T-cell (primary cell): ENCODE measurements at regions not wholly inside any gene's neighbourhood (a gene's known extent, or its start where the extent isn't known, plus 50 kb on each side); places are given as distances from the start of the nearest gene placed in this dataset.

ENCODE experiments used
- ATAC-seq, 4 experiments: fragments of 200-7000 bp in 3 of 4; fragments of 150-1000 bp in 1 of 4; cut with Tn5 transposase; replicated peaks in 1 of 4; 1 replicate in 3 of 4; 2 replicates in 1 of 4; pipeline ENCODE4 v1.10.0; 2021; ENCODE audit warnings: moderate library complexity in 3 of 4, mild to moderate bottlenecking in 2 of 4, moderate number of reproducible peaks in 1 of 4
- CTCF ChIA-PET, 2 donors: fragments of 300-600 bp; sonication (Branson Sonifier 250); formaldehyde crosslinking; loops; one replicate each; lab custom pipeline; 2022; ENCODE audit warnings: antibody characterized with exemption in 2 of 2; lab: Charles Lee
- POLR2A ChIA-PET, 2 donors: fragments of 300-600 bp; sonication (Branson Sonifier 250); formaldehyde crosslinking; loops; one replicate each; lab custom pipeline; 2022; ENCODE audit warnings: antibody characterized with exemption in 2 of 2; lab: Charles Lee
- DNase-seq, 35 experiments: peaks; one replicate each; pipeline versions ENCODE4 v3.0.0 to v3.0.0-alpha.2; 2013 to 2023
- H3K27ac ChIP-seq: one replicate; pipeline ENCODE4 v1.5.1; 2013; ENCODE audit warnings: low read length
- H3K27me3 ChIP-seq, 2 experiments: replicated peaks in 1 of 2; 1 replicate in 1 of 2; 2 replicates in 1 of 2; pipeline versions ENCODE4 v1.6.1 to v1.7.0; 2013; ENCODE audit warnings: low read length in 1 of 2, mixed read lengths in 1 of 2; ENCODE audit not compliant: control insufficient read depth in 2 of 2, insufficient read depth in 2 of 2; ENCODE audit errors: extremely low read depth in 1 of 2
- H3K36me3 ChIP-seq, 2 donors: 1 replicate in 1 of 2; 2 replicates in 1 of 2; pipeline versions ENCODE4 v1.6.1 to v1.7.0; 2013; ENCODE audit warnings: low read length in 1 of 2; ENCODE audit not compliant: control insufficient read depth in 2 of 2, insufficient read depth in 1 of 2; ENCODE audit errors: extremely low read depth in 1 of 2
- H3K4me1 ChIP-seq, 2 experiments: 1 replicate in 1 of 2; 2 replicates in 1 of 2; pipeline versions ENCODE4 v1.6.1 to v1.7.0; 2013; ENCODE audit warnings: low read length in 2 of 2, mixed read lengths in 1 of 2; ENCODE audit not compliant: insufficient read depth in 2 of 2, control insufficient read depth in 1 of 2; ENCODE audit errors: extremely low read depth in 1 of 2
- H3K4me3 ChIP-seq, 2 donors: 1 replicate in 1 of 2; 2 replicates in 1 of 2; pipeline versions ENCODE4 v1.5.1 to v1.7.0; 2013; ENCODE audit warnings: mild to moderate bottlenecking in 2 of 2, low read length in 1 of 2, moderate library complexity in 1 of 2; ENCODE audit not compliant: control insufficient read depth in 1 of 2; ENCODE audit errors: extremely low read depth in 1 of 2
- H3K9me3 ChIP-seq: 2 replicates; pipeline ENCODE4 v1.7.0; 2013
- H3K27ac Mint-ChIP-seq, 2 donors: one replicate each; pipeline ENCODE4 v1.8.0; 2020 to 2021; ENCODE audit warnings: mild to moderate bottlenecking in 2 of 2, mixed read lengths in 2 of 2
- H3K27me3 Mint-ChIP-seq, 2 donors: one replicate each; pipeline ENCODE4 v1.8.0; 2021 to 2022; ENCODE audit warnings: mixed read lengths in 2 of 2
- H3K36me3 Mint-ChIP-seq: one replicate; pipeline ENCODE4 v1.8.0; 2021; ENCODE audit warnings: mixed read lengths
- H3K4me1 Mint-ChIP-seq, 3 donors: one replicate each; pipeline ENCODE4 v1.8.0; 2020 to 2022; ENCODE audit warnings: mixed read lengths in 3 of 3, mild to moderate bottlenecking in 1 of 3
- H3K4me3 Mint-ChIP-seq, 3 donors: one replicate each; pipeline ENCODE4 v1.8.0; 2020 to 2022; ENCODE audit warnings: mild to moderate bottlenecking in 3 of 3, mixed read lengths in 3 of 3, moderate library complexity in 3 of 3
- H3K9me3 Mint-ChIP-seq, 3 donors: one replicate each; pipeline ENCODE4 v1.8.0; 2020 to 2022; ENCODE audit warnings: mixed read lengths in 3 of 3
- WGBS: methylation state at CpG from one replicate; pipeline ENCODE4 v1.1.5; 2013; ENCODE audit warnings: missing lambda C conversion rate; ENCODE audit not compliant: insufficient coverage; 5-methylcytosine and 5-hydroxymethylcytosine counted together

DNA sequence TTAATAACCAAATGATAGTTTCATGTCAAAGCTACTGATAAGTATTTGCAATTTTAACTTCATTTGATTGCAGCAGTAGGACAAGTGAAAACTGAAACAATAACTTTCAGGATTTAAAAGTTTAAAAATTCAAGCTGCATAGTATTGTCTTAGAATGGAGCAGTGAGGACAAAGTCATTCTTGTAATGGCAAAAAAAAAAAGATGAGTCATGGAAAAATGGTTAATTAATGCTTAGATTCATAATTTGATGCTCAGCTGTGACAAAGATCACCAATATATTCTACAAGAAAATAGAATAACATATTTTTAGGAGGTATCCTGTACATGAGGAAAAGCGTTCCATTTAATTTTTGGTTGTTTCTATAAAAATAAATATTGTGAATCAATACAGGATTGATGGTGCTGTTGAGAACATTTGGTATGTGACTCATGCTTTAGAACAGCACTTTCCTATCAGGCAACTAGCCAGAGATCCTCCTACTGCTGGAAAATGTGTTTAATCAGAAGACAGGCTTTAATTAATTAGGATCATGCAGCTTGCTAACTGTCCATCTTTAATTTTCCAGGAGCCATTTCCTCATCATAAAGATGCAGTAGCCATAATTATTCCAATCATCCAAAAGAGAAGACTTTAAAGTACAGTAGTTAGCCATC lies 239.0 kb upstream of the MMADHC start:
- H3K4me3 ChIP-seq, result no peak overlapping the region
- DNase-seq, result no peak
- peaks cover 0 to 8% (median 7%) of the 10 kb centered on the region in 3 donors for H3K9me3 Mint-ChIP-seq
- no peak overlapping the region for H3K27ac ChIP-seq
- no peaks in the 10 kb centered on the region for H3K36me3 ChIP-seq
- POLR2A ChIA-PET, result no interaction called here
- H3K9me3 ChIP-seq, result no peaks in the 10 kb centered on the region
- H3K27me3 ChIP-seq, result no peaks in the 10 kb centered on the region
- ATAC-seq, result no peak
- no CpG with 5 or more reads among the region's 1 CpG for WGBS
- H3K4me1 ChIP-seq, result no peaks in the 10 kb centered on the region
- CTCF ChIA-PET, result no interaction called here
- H3K27me3 Mint-ChIP-seq, result no peaks in the 10 kb centered on the region
- H3K36me3 Mint-ChIP-seq, result no peaks in the 10 kb centered on the region
- no peak overlapping the region for H3K27ac Mint-ChIP-seq
- no peaks in the 10 kb centered on the region for H3K4me1 Mint-ChIP-seq
- H3K4me3 Mint-ChIP-seq, result no peak overlapping the region

DNA sequence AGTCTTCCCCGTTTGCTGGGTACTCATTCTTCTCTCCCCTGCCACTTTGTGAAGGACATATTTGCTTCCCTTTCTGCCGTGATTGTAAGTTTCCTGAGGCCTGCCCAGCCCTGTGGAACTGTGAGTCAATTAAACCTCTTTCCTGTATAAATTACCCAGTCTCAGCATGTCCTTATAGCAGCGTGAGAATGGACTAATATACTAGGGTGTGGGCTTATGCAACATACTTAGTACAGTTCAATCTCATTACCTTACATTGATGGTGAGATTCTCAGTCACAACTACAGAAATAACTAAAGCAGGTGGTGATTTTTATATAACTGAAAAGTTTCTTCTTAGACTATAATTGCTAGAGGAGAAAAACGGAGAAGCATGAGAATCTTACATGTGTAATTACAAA lies 237.9 kb upstream of the MMADHC start:
- Histone ChIP-seq H3K4me1 (no peaks in the 10 kb centered on the region), H3K27me3 (no peaks in the 10 kb centered on the region), H3K36me3 (no peaks in the 10 kb centered on the region), H3K4me3 (no peak overlapping the region), H3K9me3 (no peaks in the 10 kb centered on the region), H3K27ac (no peak overlapping the region)
- ATAC-seq, result no peak
- no peak for DNase-seq
- H3K4me3 Mint-ChIP-seq, result no peak overlapping the region
- no CpG with 5 or more reads among the region's 4 CpGs for WGBS
- H3K9me3 Mint-ChIP-seq, result peaks cover 0 to 4% (median 4%) of the 10 kb centered on the region in 3 donors
- ChIA-PET POLR2A (no interaction called here), CTCF (no interaction called here)
- H3K36me3 Mint-ChIP-seq, result no peaks in the 10 kb centered on the region
- H3K27ac Mint-ChIP-seq, result no peak overlapping the region
- no peaks in the 10 kb centered on the region for H3K4me1 Mint-ChIP-seq
- H3K27me3 Mint-ChIP-seq, result no peaks in the 10 kb centered on the region

DNA sequence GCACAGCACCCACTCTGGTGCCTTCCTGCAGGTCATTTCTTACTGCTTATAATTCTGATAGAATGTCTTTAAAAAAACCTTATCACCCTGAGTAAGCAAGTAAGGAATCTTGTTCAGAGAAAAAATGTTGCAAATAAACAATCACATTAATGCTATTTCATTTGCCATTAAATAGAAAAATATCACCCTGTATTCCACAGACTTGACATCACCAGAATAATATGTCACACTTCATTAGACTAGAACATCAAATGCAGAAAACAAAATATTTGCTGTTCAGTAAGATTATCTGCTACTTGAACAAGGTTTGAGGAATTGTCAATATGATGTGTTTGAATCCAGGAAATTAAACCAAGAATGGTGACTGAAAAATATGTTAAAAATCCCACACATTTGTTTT lies 236.6 kb upstream of the MMADHC start:
- H3K4me1 Mint-ChIP-seq, result no peaks in the 10 kb centered on the region
- Histone ChIP-seq H3K27me3 (no peaks in the 10 kb centered on the region), H3K9me3 (no peaks in the 10 kb centered on the region), H3K4me3 (no peak overlapping the region), H3K36me3 (no peaks in the 10 kb centered on the region), H3K4me1 (no peaks in the 10 kb centered on the region), H3K27ac (no peak overlapping the region)
- H3K36me3 Mint-ChIP-seq, result no peaks in the 10 kb centered on the region
- no peak overlapping the region for H3K27ac Mint-ChIP-seq
- no peak for DNase-seq
- no peaks in the 10 kb centered on the region for H3K27me3 Mint-ChIP-seq
- ChIA-PET CTCF (no interaction called here), POLR2A (no interaction called here)
- no peak for ATAC-seq
- peaks cover 0 to 4% (median 2%) of the 10 kb centered on the region in 3 donors for H3K9me3 Mint-ChIP-seq
- H3K4me3 Mint-ChIP-seq, result no peak overlapping the region

DNA sequence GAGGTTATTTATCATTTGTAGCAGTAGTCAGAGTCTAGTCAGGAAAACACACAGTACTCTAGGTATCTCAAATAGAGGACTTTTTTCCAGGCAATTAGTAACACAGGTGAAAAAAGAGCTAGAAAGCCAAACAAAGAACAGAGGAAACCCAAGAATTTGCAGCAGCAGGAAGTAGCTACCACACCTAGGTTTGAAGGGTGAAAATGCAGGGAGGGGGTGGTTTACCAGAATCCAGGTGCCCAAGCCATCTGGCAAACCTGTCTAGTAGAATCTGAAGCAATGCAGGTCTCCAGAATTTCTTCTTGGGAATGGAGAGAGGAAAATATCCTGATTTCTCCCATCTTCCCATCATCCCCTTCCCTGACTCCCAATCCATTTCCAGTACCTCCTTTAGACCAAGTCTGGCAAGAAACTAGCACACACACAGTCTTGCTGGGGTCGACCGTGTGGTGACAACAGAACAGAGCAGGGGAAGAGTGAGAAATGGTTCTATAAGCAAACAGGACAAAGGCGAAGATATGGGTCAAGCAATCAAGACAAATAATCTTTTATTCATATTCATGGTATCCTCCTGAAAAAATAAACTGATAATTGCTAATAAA lies 231.9 kb upstream of the MMADHC start:
- ChIA-PET CTCF (no interaction called here), POLR2A (no interaction called here)
- Histone ChIP-seq H3K27ac (no peak overlapping the region), H3K4me3 (no peak overlapping the region), H3K36me3 (no peaks in the 10 kb centered on the region), H3K27me3 (no peaks in the 10 kb centered on the region), H3K4me1 (no peaks in the 10 kb centered on the region), H3K9me3 (no peaks in the 10 kb centered on the region)
- Mint-ChIP-seq H3K36me3 (no peaks in the 10 kb centered on the region), H3K4me1 (no peaks in the 10 kb centered on the region), H3K27me3 (no peaks in the 10 kb centered on the region), H3K4me3 (no peak overlapping the region), H3K27ac (no peak overlapping the region), H3K9me3 (peaks cover 0 to 4% (median 4%) of the 10 kb centered on the region in 3 donors)
- ATAC-seq (no peak), DNase-seq (no peak)
- no CpG with 5 or more reads among the region's 3 CpGs for WGBS

GRCh38 chr2:149816756-149817551 lies 229.4 kb upstream of the MMADHC start:
- ChIA-PET CTCF (no interaction called here), POLR2A (interaction anchor here in 1 of 2 donors (0.6 kb wide), 1 partner anchor 72 kb away, joined by 5 read pairs; no protein-coding TSS in a partner anchor)
- Histone ChIP-seq H3K27ac (no peak overlapping the region), H3K36me3 (no peaks in the 10 kb centered on the region), H3K4me3 (no peak overlapping the region), H3K9me3 (no peaks in the 10 kb centered on the region), H3K27me3 (no peaks in the 10 kb centered on the region), H3K4me1 (no peaks in the 10 kb centered on the region)
- DNase-seq (no peak), ATAC-seq (no peak)
- H3K4me1 Mint-ChIP-seq, result no peaks in the 10 kb centered on the region
- no peak overlapping the region for H3K27ac Mint-ChIP-seq
- no peaks in the 10 kb centered on the region for H3K36me3 Mint-ChIP-seq
- no peaks in the 10 kb centered on the region for H3K27me3 Mint-ChIP-seq
- peaks cover 0 to 9% (median 2%) of the 10 kb centered on the region in 3 donors for H3K9me3 Mint-ChIP-seq
- WGBS, result no CpG with 5 or more reads among the region's 1 CpG
- no peak overlapping the region for H3K4me3 Mint-ChIP-seq

DNA sequence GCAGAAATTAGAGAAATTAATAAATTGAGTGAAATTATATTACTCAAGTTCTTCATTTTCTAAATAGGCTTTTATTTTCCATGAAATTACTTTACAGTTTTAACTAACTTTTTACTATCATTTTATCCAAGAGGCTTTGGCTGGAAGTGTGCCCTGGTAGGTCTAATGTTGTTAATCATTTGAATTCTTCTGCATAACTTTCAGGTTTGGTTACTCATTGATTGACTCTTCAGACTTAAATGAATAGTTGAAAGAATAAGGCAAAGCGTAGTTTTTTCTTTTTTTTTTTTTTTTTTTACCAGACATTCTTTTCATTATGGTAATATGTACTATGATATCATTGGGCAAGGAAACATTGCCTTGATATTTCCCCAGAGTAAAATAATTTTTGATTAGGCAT lies 228.4 kb upstream of the MMADHC start:
- Mint-ChIP-seq H3K4me3 (no peak overlapping the region), H3K36me3 (no peaks in the 10 kb centered on the region), H3K27ac (no peak overlapping the region), H3K4me1 (no peaks in the 10 kb centered on the region), H3K9me3 (peaks cover 0 to 14% (median 2%) of the 10 kb centered on the region in 3 donors), H3K27me3 (no peaks in the 10 kb centered on the region)
- ATAC-seq (no peak), DNase-seq (no peak)
- no peaks in the 10 kb centered on the region for H3K9me3 ChIP-seq
- no CpG with 5 or more reads among the region's 1 CpG for WGBS
- POLR2A ChIA-PET, result no interaction called here
- H3K4me3 ChIP-seq, result no peak overlapping the region
- no peaks in the 10 kb centered on the region for H3K36me3 ChIP-seq
- no peaks in the 10 kb centered on the region for H3K4me1 ChIP-seq
- no peaks in the 10 kb centered on the region for H3K27me3 ChIP-seq
- CTCF ChIA-PET, result no interaction called here
- H3K27ac ChIP-seq, result no peak overlapping the region
